IMR-90 (cell line): ENCODE measurements at regions not wholly inside any gene's neighbourhood (a gene's known extent, or its start where the extent isn't known, plus 50 kb on each side); places are given as distances from the start of the nearest gene placed in this dataset.

ENCODE experiments used
- ATAC-seq: fragments of 200-7000 bp; cut with Tn5 transposase; 2 replicates; pipeline ENCODE4 v1.9.1; 2020; ENCODE audit warnings: low read depth, mild to moderate bottlenecking, moderate library complexity
- BruUV-seq: library from RNA; stranded (reverse); fragments of 400-500 nt; replicated peaks from 2 replicates; lab custom pipeline; 2021; lab: Mats Ljungman, UMichigan
- CTCF ChIA-PET: fragments of 300-600 bp; formaldehyde crosslinking; extraction: SDS; loops from one replicate; lab custom pipeline; 2021; ENCODE audit warnings: antibody characterized with exemption; lab: Yijun Ruan, JAX
- POLR2A ChIA-PET: fragments of 300-600 bp; sonication (Branson Sonifier 250); formaldehyde crosslinking; loops from one replicate; lab custom pipeline; 2022; ENCODE audit warnings: antibody characterized with exemption; ENCODE audit not compliant: unreplicated experiment; lab: Charles Lee
- DNase-seq: peaks from one replicate; pipeline ENCODE4 v3.0.0; 2013
- H2AFZ ChIP-seq: replicated peaks from 2 replicates; pipeline ENCODE3; 2013; ENCODE audit warnings: low read length, mild to moderate bottlenecking; ENCODE audit not compliant: poor library complexity
- H2AK5ac ChIP-seq: 2 replicates; pipeline ENCODE4 v1.6.1; 2013; ENCODE audit warnings: low read depth, low read length, inconsistent platforms
- H2AK9ac ChIP-seq: replicated peaks from 2 replicates; pipeline ENCODE3; 2013; ENCODE audit warnings: mild to moderate bottlenecking, low read depth, low read length, moderate library complexity; ENCODE audit not compliant: poor library complexity
- H2BK120ac ChIP-seq: 2 replicates; pipeline ENCODE4 v1.6.1; 2013; ENCODE audit warnings: low read depth, low read length, inconsistent platforms
- H2BK15ac ChIP-seq: 3 replicates; pipeline ENCODE4 v1.6.1; 2013; ENCODE audit warnings: low read depth, low read length, inconsistent platforms
- H2BK20ac ChIP-seq: 2 replicates; pipeline ENCODE4 v1.6.1; 2013; ENCODE audit warnings: low read depth, mild to moderate bottlenecking, inconsistent platforms, low read length, moderate library complexity
- H2BK5ac ChIP-seq: 2 replicates; pipeline ENCODE4 v1.6.1; 2013; ENCODE audit warnings: mild to moderate bottlenecking, low read depth, low read length, inconsistent platforms; ENCODE audit not compliant: poor library complexity, severe bottlenecking
- H3K14ac ChIP-seq: replicated peaks from 2 replicates; pipeline ENCODE4 v1.6.1; 2013; ENCODE audit warnings: low read depth, low read length, inconsistent platforms
- H3K18ac ChIP-seq: 2 replicates; pipeline ENCODE4 v1.6.1; 2013; ENCODE audit warnings: low read depth, low read length, control low read depth
- H3K23ac ChIP-seq: 2 replicates; pipeline ENCODE4 v1.6.1; 2013; ENCODE audit warnings: low read depth, low read length, inconsistent platforms
- H3K27ac ChIP-seq: 2 replicates; pipeline ENCODE4 v1.5.1; 2013; ENCODE audit warnings: mild to moderate bottlenecking, control low read depth, low read length; ENCODE audit not compliant: insufficient read depth
- H3K27me3 ChIP-seq: 2 replicates; pipeline ENCODE4 v1.6.1; 2013; ENCODE audit warnings: low read length; ENCODE audit not compliant: control insufficient read depth, insufficient read depth
- H3K36me3 ChIP-seq: 2 replicates; pipeline ENCODE4 v1.6.1; 2013; ENCODE audit warnings: low read length, mixed read lengths; ENCODE audit not compliant: control insufficient read depth, insufficient read depth
- H3K4ac ChIP-seq: 2 replicates; pipeline ENCODE4 v1.6.1; 2013; ENCODE audit warnings: low read depth, low read length, inconsistent platforms
- H3K4me1 ChIP-seq: 2 replicates; pipeline ENCODE4 v1.6.1; 2013; ENCODE audit warnings: low read length, mixed read lengths; ENCODE audit not compliant: control insufficient read depth, insufficient read depth
- H3K4me2 ChIP-seq: 2 replicates; pipeline ENCODE4 v1.6.1; 2013; ENCODE audit warnings: low read depth, mild to moderate bottlenecking, control low read depth, low read length, moderate library complexity
- H3K4me3 ChIP-seq: 2 replicates; pipeline ENCODE4 v1.5.1; 2013; ENCODE audit warnings: low read depth, mild to moderate bottlenecking, control low read depth, low read length, moderate library complexity; ENCODE audit not compliant: insufficient read depth
- H3K56ac ChIP-seq: 2 replicates; pipeline ENCODE4 v1.6.1; 2013; ENCODE audit warnings: low read length, inconsistent platforms; ENCODE audit not compliant: insufficient read depth; ENCODE audit errors: extremely low read depth
- H3K79me1 ChIP-seq, 2 experiments: 2 replicates each; pipeline ENCODE4 v1.6.1; 2013; ENCODE audit warnings: low read length in 2 of 2, inconsistent platforms in 1 of 2, low read depth in 1 of 2
- H3K9ac ChIP-seq: 2 replicates; pipeline ENCODE4 v1.6.1; 2013; ENCODE audit warnings: low read depth, low read length, control low read depth
- H3K9me1 ChIP-seq: 2 replicates; pipeline ENCODE4 v1.6.1; 2013; ENCODE audit warnings: low read length, inconsistent platforms; ENCODE audit not compliant: insufficient read depth
- H3K9me3 ChIP-seq: 2 replicates; pipeline ENCODE4 v1.6.1; 2013; ENCODE audit warnings: low read length; ENCODE audit not compliant: control insufficient read depth, insufficient read depth
- H4K20me1 ChIP-seq: 2 replicates; pipeline ENCODE4 v1.6.1; 2013; ENCODE audit warnings: low read length, inconsistent platforms; ENCODE audit not compliant: insufficient read depth
- H4K5ac ChIP-seq: 2 replicates; pipeline ENCODE4 v1.6.1; 2013; ENCODE audit warnings: mild to moderate bottlenecking, low read depth, low read length, control low read depth
- H4K8ac ChIP-seq, 2 experiments: 2 replicates each; pipeline ENCODE4 v1.6.1; 2013; ENCODE audit warnings: low read depth in 2 of 2, low read length in 2 of 2, control low read depth in 1 of 2, inconsistent platforms in 1 of 2
- H4K91ac ChIP-seq: 2 replicates; pipeline ENCODE4 v1.6.1; 2013; ENCODE audit warnings: low read depth, low read length, inconsistent platforms; ENCODE audit not compliant: insufficient read depth
- BHLHE40 ChIP-seq: fragments of 150-350 bp; IDR thresholded peaks from 2 replicates; pipeline ENCODE4 v1.6.1; 2016; ENCODE audit warnings: mild to moderate bottlenecking, low read depth, low read length
- CHD1 ChIP-seq: IDR thresholded peaks from 2 replicates; pipeline ENCODE4 v1.6.1; 2012; ENCODE audit warnings: low read depth, low read length, improper control_type of control experiment
- FOS ChIP-seq: fragments of 150-350 bp; IDR thresholded peaks from 2 replicates; pipeline ENCODE4 v1.6.1; 2016; ENCODE audit warnings: low read depth, low read length
- MXI1 ChIP-seq: IDR thresholded peaks from 2 replicates; pipeline ENCODE4 v1.6.1; 2012; ENCODE audit warnings: low read depth, mild to moderate bottlenecking, low read length, moderate library complexity, borderline replicate concordance
- NFE2L2 ChIP-seq: fragments of 150-350 bp; IDR thresholded peaks from 2 replicates; pipeline ENCODE4 v1.6.1; 2016; ENCODE audit warnings: low read depth, mild to moderate bottlenecking, low read length
- RCOR1 ChIP-seq: IDR thresholded peaks from 2 replicates; pipeline ENCODE4 v1.6.1; 2012; ENCODE audit warnings: mild to moderate bottlenecking, low read length, improper control_type of control experiment; ENCODE audit not compliant: insufficient replicate concordance
- WGBS, 2 experiments: methylation state at CpG; one replicate each; pipeline versions ENCODE4 v1.1.5 to v1.1.7; 2013; ENCODE audit warnings: missing lambda C conversion rate in 2 of 2; ENCODE audit not compliant: insufficient read length in 1 of 2; ENCODE audit errors: extremely low coverage in 2 of 2; 5-methylcytosine and 5-hydroxymethylcytosine counted together
- dilution Hi-C: fragments of 300-500 bp; cut with HindIII; formaldehyde crosslinking; loops from one replicate; pipeline ENCODE4 v1.14.3; 2018; ENCODE audit warnings: low sequenced_read_pairs; ENCODE audit not compliant: unreplicated experiment
- in situ Hi-C: fragments of 300-500 bp; cut with MboI; formaldehyde crosslinking; loops from 3 replicates; pipeline ENCODE4 v1.14.3; 2019; ENCODE audit warnings: low sequenced_read_pairs, inconsistent platforms, mixed read lengths
- intact Hi-C: fragments of 100-400 bp; cut with micrococcal nuclease; formaldehyde crosslinking; loops from 2 replicates; pipeline ENCODE4 v1.10.0; 2022

GRCh38 chr11:70900540-70900939, 351.8 kb downstream of the SHANK2 start:
- intact Hi-C loops = no loop called here
- no peaks in the 10 kb centered on the region for H3K36me3 ChIP-seq
- H2BK20ac ChIP-seq = no peak overlapping the region
- H3K79me1 ChIP-seq = no peaks in the 10 kb centered on the region
- no peak overlapping the region for H4K5ac ChIP-seq
- TF ChIP-seq RCOR1 (no peak), BHLHE40 (no peak), MXI1 (no peak), NFE2L2 (no peak), FOS (no peak), CHD1 (no peak)
- DNase-seq (no peak), ATAC-seq (no peak)
- H3K27ac ChIP-seq = no peak overlapping the region
- no peak overlapping the region for H3K14ac ChIP-seq
- no peak overlapping the region for H2AK5ac ChIP-seq
- dilution Hi-C loops = no loop called here
- ChIA-PET POLR2A (no interaction called here), CTCF (no interaction called here)
- H4K8ac ChIP-seq = no peak overlapping the region
- H3K4ac ChIP-seq = no peak overlapping the region
- no peak overlapping the region for H2BK120ac ChIP-seq
- no peak overlapping the region for H3K4me2 ChIP-seq
- no peak overlapping the region for H3K23ac ChIP-seq
- H3K9me1 ChIP-seq = no peaks in the 10 kb centered on the region; the same call in 1 of the 2 replicates
- no peak overlapping the region for H2AFZ ChIP-seq
- peaks cover 10% of the 10 kb centered on the region for H3K9me3 ChIP-seq
- H3K56ac ChIP-seq = no peak overlapping the region
- no peak overlapping the region for H2BK5ac ChIP-seq
- no peak overlapping the region for H3K18ac ChIP-seq
- no peaks in the 10 kb centered on the region for H3K4me1 ChIP-seq
- no peak overlapping the region for H4K91ac ChIP-seq
- in situ Hi-C loops = no loop called here
- no peak overlapping the region for H2BK15ac ChIP-seq
- H2AK9ac ChIP-seq = no peak overlapping the region
- WGBS, 2 experiments = 83% methylated on average over 4 of the region's 4 CpGs; no CpG with 5 or more reads in 1 of the 2 experiments
- no TSS peak for BruUV-seq
- no peak overlapping the region for H3K9ac ChIP-seq
- H3K27me3 ChIP-seq = no peaks in the 10 kb centered on the region
- H4K20me1 ChIP-seq = no peaks in the 10 kb centered on the region
- no peak overlapping the region for H3K4me3 ChIP-seq
